ENCODE measurements at regions not wholly inside any gene's neighbourhood (a gene's known extent, or its start where the extent isn't known, plus 50 kb on each side); places are given as distances from the start of the nearest gene placed in this dataset.

DNA sequence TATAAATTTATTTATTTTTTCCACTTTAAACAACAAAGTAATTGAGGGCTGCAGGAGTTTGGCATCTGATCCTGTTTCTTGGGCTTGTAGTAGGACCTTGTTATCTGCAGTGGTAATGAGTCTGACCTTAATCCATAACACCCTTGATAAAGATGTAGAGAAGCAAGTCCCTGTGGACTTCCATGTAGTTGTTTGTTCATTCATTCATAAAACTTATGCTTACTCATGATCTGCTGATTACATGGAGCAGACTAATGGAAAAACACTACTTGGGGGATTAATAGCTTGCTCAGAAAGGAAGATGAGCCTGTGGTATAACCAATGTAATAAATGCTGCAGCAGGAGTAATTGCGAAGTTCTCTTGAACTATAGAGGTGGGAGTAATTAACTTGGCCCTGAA, 271.5 kb upstream of the TBL1XR1 start:
- Histone ChIP-seq H4K5ac (ENCODE audit: insufficient read length, low read depth, low read length) (no peak overlapping the region), H2AK5ac (ENCODE audit: low read depth, low read length) (no peak overlapping the region), H3K79me1 (ENCODE audit: low read depth, low read length) (no peaks in the 10 kb centered on the region), H3K27me3 (replicated peaks in 1 of 4; ENCODE audit: control insufficient read depth in 3 of 4, extremely low read depth in 1 of 4, insufficient read depth in 3 of 4, low read length in 3 of 4) (no peaks in the 10 kb centered on the region), H2BK15ac (ENCODE audit: low read length) (no peak overlapping the region), H3K9ac (replicated peaks in 1 of 4; ENCODE audit: extremely low read depth in 1 of 4, low read depth in 3 of 4, low read length in 3 of 4) (no peak overlapping the region), H3K4me3 (ENCODE audit: extremely low read depth in 1 of 4, insufficient read depth in 2 of 4, low read depth in 3 of 4, low read length in 4 of 4) (no peak overlapping the region), H3K36me3 (ENCODE audit: control insufficient read depth in 2 of 4, insufficient read depth in 4 of 4, low read length in 3 of 4) (no peaks in the 10 kb centered on the region), H3K56ac (replicated peaks; ENCODE audit: insufficient read length, low read depth, low read length) (no peak overlapping the region), H3K9me3 (ENCODE audit: insufficient read depth in 2 of 2, low read depth in 1 of 2, low read length in 1 of 2) (no peaks in the 10 kb centered on the region), H3K23me2 (ENCODE audit: low read depth, low read length) (no peaks in the 10 kb centered on the region), H3K23ac (ENCODE audit: insufficient read length) (no peak overlapping the region), H3K4me1 (replicated peaks in 1 of 4; ENCODE audit: control insufficient read depth in 3 of 4, insufficient read depth in 4 of 4, low read length in 3 of 4) (peaks cover 0 to 5% (median 1%) of the 10 kb centered on the region in 4 experiments; a peak in 1 of 7 replicates), H2AFZ (ENCODE audit: low read length) (no peak overlapping the region), H3K4ac (replicated peaks; ENCODE audit: insufficient read length, low read depth, low read length) (no peak overlapping the region), H2BK120ac (replicated peaks; ENCODE audit: low read depth, low read length) (no peak overlapping the region), H3K4me2 (ENCODE audit: insufficient read depth in 1 of 2, low read depth in 2 of 2, low read length in 2 of 2) (no peak overlapping the region), H4K20me1 (replicated peaks in 1 of 2; ENCODE audit: control insufficient read depth in 1 of 2, insufficient read depth in 2 of 2, low read length in 2 of 2) (no peaks in the 10 kb centered on the region), H3K27ac (ENCODE audit: low read depth, low read length) (no peak overlapping the region), H3K79me2 (ENCODE audit: control insufficient read depth in 1 of 2, insufficient read depth in 2 of 2, low read length in 2 of 2) (no peaks in the 10 kb centered on the region), H2BK20ac (ENCODE audit: low read length) (no peak overlapping the region), H4K91ac (replicated peaks; ENCODE audit: insufficient read length, low read length) (no peak overlapping the region), H3K18ac (ENCODE audit: extremely low read depth, low read length) (no peak overlapping the region), H2BK5ac (ENCODE audit: low read depth, low read length) (no peak overlapping the region), H2BK12ac (ENCODE audit: low read depth, low read length) (no peak overlapping the region), H3K14ac (ENCODE audit: insufficient read length) (no peak overlapping the region), H4K8ac (ENCODE audit: extremely low read depth, insufficient read depth, low read length) (no peak overlapping the region)
- FAIRE-seq (no peak), DNase-seq (ENCODE audit: low read depth in 1 of 2, low spot score in 2 of 2) (no peak)
- CTCF ChIA-PET (ENCODE audit: partially characterized antibody): no interaction called here
- WGBS, 2 experiments (ENCODE audit: extremely low coverage in 1 of 2, insufficient coverage in 1 of 2, insufficient read length in 1 of 2, insufficient replicate concordance in 2 of 2, low coverage in 1 of 2, low lambda C conversion rate in 2 of 2, missing lambda C conversion rate in 1 of 2): 93% methylated on average over 1 of the region's 1 CpG; no CpG with 5 or more reads in 1 of the 2 experiments
- POLR2A ChIA-PET (ENCODE audit: partially characterized antibody): interaction anchor here (0.7 kb wide), 1 partner anchor 980 kb away, joined by 3 read pairs; no protein-coding TSS in a partner anchor
- no peak for TF ChIP-seq HDAC6 (IDR thresholded peaks at IDR 0.05; ENCODE audit: low read depth, low read length)
- TF ChIP-seq SRF (IDR thresholded peaks at IDR 0.05; ENCODE audit: low read depth, low read length): no peak
- no peak for TF ChIP-seq GTF2F1 (IDR thresholded peaks at IDR 0.05; ENCODE audit: borderline replicate concordance, low read depth, low read length)
- TF ChIP-seq POLR2A (IDR thresholded peaks at IDR 0.05; ENCODE audit: control extremely low read depth in 1 of 2, low read depth in 2 of 2, low read length in 2 of 2): no peak
- no peak for TF ChIP-seq FOSL1 (IDR thresholded peaks at IDR 0.05; ENCODE audit: insufficient read depth, low read depth, low read length)
- no peak for TF ChIP-seq NRF1 (IDR thresholded peaks at IDR 0.05; ENCODE audit: low read depth, low read length)
- TF ChIP-seq, protein P1, sequence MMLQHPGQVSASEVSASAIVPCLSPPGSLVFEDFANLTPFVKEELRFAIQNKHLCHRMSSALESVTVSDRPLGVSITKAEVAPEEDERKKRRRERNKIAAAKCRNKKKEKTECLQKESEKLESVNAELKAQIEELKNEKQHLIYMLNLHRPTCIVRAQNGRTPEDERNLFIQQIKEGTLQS (IDR thresholded peaks at IDR 0.05; ENCODE audit: insufficient read depth, low read depth, low read length): no peak
- TF ChIP-seq TAF1 (IDR thresholded peaks at IDR 0.05; ENCODE audit: low read depth, low read length): no peak
- no peak for TF ChIP-seq TBP (IDR thresholded peaks at IDR 0.05; ENCODE audit: low read depth, low read length)
- no peak for TF ChIP-seq HDAC2 (IDR thresholded peaks at IDR 0.05; ENCODE audit: borderline replicate concordance in 1 of 2, low read depth in 2 of 2, low read length in 2 of 2)
- TF ChIP-seq KDM4A (IDR thresholded peaks at IDR 0.05; ENCODE audit: low read depth, low read length, severe bottlenecking): no peak
- no peak for TF ChIP-seq CHD2 (IDR thresholded peaks at IDR 0.05; ENCODE audit: low read length)
- TF ChIP-seq, protein P2, sequence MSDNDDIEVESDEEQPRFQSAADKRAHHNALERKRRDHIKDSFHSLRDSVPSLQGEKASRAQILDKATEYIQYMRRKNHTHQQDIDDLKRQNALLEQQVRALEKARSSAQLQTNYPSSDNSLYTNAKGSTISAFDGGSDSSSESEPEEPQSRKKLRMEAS (IDR thresholded peaks at IDR 0.05): no peak
- no peak for TF ChIP-seq BACH1 (IDR thresholded peaks at IDR 0.05; ENCODE audit: low read length)
- no peak for TF ChIP-seq ASH2L (IDR thresholded peaks at IDR 0.05; ENCODE audit: low read length)
- no peak for TF ChIP-seq POLR2AphosphoS5 (IDR thresholded peaks at IDR 0.05; ENCODE audit: low read depth, low read length)
